ENCODE measurements at regions not wholly inside any gene's neighbourhood (a gene's known extent, or its start where the extent isn't known, plus 50 kb on each side); places are given as distances from the start of the nearest gene placed in this dataset.

DNA sequence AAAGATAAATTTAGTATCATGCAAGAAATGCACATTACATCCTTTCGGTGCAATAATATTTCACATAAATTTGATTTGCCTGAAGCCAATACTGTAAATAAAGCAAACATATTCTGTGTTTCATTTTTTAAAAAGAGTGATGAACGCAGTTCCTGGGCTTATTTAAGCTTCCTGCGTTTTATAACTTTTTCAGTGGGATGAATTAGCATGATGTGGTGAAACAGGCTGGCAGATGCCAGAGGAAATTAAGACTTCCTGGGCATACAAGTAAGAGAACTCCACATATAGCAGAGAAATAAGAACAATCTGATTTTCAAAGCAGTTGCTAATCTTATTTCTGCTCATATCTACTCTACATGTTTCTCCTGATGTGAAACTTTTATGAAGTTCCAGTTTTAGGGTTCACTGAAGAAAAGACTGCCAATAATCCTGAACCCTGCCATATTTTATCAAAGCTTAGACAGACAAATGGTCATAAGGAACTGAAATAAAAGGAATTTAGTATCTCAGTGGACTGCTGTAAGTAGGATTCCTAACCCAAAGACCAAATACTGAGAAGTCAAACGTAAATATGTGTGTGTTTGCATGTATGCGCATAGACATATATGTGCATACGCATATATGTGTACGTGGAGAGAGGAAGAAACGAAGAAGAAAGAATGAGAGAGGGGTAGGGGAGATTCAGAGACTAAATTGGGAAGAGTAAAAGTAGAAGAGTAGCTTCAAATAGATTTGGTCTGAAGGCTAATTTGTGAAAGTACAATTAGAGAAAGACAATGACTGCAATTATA is 628.6 kb upstream of the CCDC54 start:
- H3K4me1 Mint-ChIP-seq (ENCODE audit: low read depth, unreplicated experiment), result no peaks in the 10 kb centered on the region
- H3K27me3 Mint-ChIP-seq (ENCODE audit: unreplicated experiment), result peaks cover 2% of the 10 kb centered on the region
- TF ChIP-seq, protein P1, sequence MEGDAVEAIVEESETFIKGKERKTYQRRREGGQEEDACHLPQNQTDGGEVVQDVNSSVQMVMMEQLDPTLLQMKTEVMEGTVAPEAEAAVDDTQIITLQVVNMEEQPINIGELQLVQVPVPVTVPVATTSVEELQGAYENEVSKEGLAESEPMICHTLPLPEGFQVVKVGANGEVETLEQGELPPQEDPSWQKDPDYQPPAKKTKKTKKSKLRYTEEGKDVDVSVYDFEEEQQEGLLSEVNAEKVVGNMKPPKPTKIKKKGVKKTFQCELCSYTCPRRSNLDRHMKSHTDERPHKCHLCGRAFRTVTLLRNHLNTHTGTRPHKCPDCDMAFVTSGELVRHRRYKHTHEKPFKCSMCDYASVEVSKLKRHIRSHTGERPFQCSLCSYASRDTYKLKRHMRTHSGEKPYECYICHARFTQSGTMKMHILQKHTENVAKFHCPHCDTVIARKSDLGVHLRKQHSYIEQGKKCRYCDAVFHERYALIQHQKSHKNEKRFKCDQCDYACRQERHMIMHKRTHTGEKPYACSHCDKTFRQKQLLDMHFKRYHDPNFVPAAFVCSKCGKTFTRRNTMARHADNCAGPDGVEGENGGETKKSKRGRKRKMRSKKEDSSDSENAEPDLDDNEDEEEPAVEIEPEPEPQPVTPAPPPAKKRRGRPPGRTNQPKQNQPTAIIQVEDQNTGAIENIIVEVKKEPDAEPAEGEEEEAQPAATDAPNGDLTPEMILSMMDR (IDR thresholded peaks at IDR 0.05; ENCODE audit: partially characterized antibody, unreplicated experiment), result no peak
- no peak for DNase-seq
- H3K4me3 Mint-ChIP-seq (ENCODE audit: unreplicated experiment), result no peak overlapping the region
- no peak overlapping the region for H3K27ac Mint-ChIP-seq (ENCODE audit: unreplicated experiment)
- no peaks in the 10 kb centered on the region for H3K36me3 Mint-ChIP-seq (ENCODE audit: unreplicated experiment)
- no peaks in the 10 kb centered on the region for H3K9me3 Mint-ChIP-seq (ENCODE audit: unreplicated experiment)

DNA sequence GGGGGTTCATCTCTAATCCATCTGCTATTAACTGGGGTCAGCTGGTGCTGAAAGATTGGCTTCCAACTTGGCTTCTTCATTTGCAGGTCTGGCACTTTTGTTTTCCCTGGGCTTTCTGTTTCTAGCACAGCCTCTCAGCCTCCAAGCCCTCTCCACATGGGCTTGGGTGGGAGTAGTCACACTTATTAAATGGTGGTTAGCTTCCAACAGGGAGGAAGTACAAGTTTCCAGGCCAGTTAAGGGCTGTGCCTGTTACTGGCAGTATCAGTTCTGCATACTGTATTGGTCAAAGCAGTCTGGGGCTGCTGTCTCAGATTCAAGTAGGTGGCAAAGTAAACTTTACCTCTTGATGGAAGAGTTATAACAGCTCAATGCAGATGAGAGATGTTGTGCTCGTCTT is 627.1 kb upstream of the CCDC54 start:
- Mint-ChIP-seq H3K36me3 (ENCODE audit: unreplicated experiment) (peaks cover 4% of the 10 kb centered on the region), H3K9me3 (ENCODE audit: unreplicated experiment) (no peaks in the 10 kb centered on the region), H3K27ac (ENCODE audit: unreplicated experiment) (no peak overlapping the region), H3K4me3 (ENCODE audit: unreplicated experiment) (no peak overlapping the region), H3K27me3 (ENCODE audit: unreplicated experiment) (peaks cover 2% of the 10 kb centered on the region), H3K4me1 (ENCODE audit: low read depth, unreplicated experiment) (no peaks in the 10 kb centered on the region)
- DNase-seq, result no peak
- TF ChIP-seq, protein P1 (IDR thresholded peaks at IDR 0.05; ENCODE audit: partially characterized antibody, unreplicated experiment), result no peak

DNA sequence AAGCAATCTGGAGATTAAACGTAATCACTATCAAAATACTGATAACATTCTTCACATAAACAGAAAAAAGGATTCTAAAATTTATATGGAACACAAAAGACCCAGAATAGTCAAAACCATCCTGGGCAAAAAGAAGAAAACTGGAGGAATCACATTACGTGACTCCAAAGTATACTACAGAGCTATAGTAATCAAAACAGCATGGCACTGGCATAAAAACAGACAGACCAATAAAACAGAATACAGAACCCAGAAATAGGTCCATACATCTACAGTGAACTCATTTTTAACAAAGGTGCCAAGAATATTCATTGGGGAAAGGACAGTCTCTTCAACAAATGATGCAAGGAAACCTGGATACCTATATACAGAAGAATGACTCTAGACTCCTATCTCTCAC is 621.9 kb upstream of the CCDC54 start:
- no peaks in the 10 kb centered on the region for H3K9me3 Mint-ChIP-seq (ENCODE audit: unreplicated experiment)
- TF ChIP-seq, protein P1 (IDR thresholded peaks at IDR 0.05; ENCODE audit: partially characterized antibody, unreplicated experiment), result no peak
- no peak for DNase-seq
- H3K27me3 Mint-ChIP-seq (ENCODE audit: unreplicated experiment), result peaks cover 2% of the 10 kb centered on the region
- no peaks in the 10 kb centered on the region for H3K4me1 Mint-ChIP-seq (ENCODE audit: low read depth, unreplicated experiment)
- no peak overlapping the region for H3K27ac Mint-ChIP-seq (ENCODE audit: unreplicated experiment)
- no peak overlapping the region for H3K4me3 Mint-ChIP-seq (ENCODE audit: unreplicated experiment)
- H3K36me3 Mint-ChIP-seq (ENCODE audit: unreplicated experiment), result peaks cover 9% of the 10 kb centered on the region

DNA sequence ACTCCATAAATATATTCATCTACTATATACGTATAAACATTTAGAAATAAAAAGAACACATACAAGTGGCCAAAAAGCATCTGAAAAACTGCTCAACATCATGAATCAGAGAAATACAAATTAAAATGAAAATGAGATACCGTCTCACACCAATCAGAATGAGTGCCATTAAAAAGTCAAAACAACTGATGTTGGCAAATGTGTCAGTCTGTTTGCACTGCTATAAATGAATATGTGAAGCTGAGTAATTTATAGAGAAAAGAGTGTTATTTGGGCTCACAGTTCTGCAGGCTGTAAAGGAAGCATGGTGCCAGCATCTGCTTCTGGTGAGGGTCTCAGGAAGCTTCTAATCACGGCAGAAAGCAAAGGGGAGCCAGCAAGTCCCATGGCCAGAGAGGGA is 620.3 kb upstream of the CCDC54 start:
- TF ChIP-seq, protein P1 (IDR thresholded peaks at IDR 0.05; ENCODE audit: partially characterized antibody, unreplicated experiment), result no peak
- H3K4me3 Mint-ChIP-seq (ENCODE audit: unreplicated experiment), result no peak overlapping the region
- DNase-seq, result no peak
- no peaks in the 10 kb centered on the region for H3K9me3 Mint-ChIP-seq (ENCODE audit: unreplicated experiment)
- H3K27me3 Mint-ChIP-seq (ENCODE audit: unreplicated experiment), result peaks cover 2% of the 10 kb centered on the region
- no peaks in the 10 kb centered on the region for H3K4me1 Mint-ChIP-seq (ENCODE audit: low read depth, unreplicated experiment)
- H3K27ac Mint-ChIP-seq (ENCODE audit: unreplicated experiment), result no peak overlapping the region
- peaks cover 9% of the 10 kb centered on the region for H3K36me3 Mint-ChIP-seq (ENCODE audit: unreplicated experiment)

- no peak for DNase-seq
- Mint-ChIP-seq H3K4me3 (ENCODE audit: unreplicated experiment) (no peak overlapping the region), H3K27me3 (ENCODE audit: unreplicated experiment) (no peaks in the 10 kb centered on the region), H3K9me3 (ENCODE audit: unreplicated experiment) (no peaks in the 10 kb centered on the region), H3K36me3 (ENCODE audit: unreplicated experiment) (peaks cover 9% of the 10 kb centered on the region), H3K4me1 (ENCODE audit: low read depth, unreplicated experiment) (no peaks in the 10 kb centered on the region), H3K27ac (ENCODE audit: unreplicated experiment) (no peak overlapping the region)
- TF ChIP-seq, protein P1 (IDR thresholded peaks at IDR 0.05; ENCODE audit: partially characterized antibody, unreplicated experiment), result no peak
Observed at GRCh38 chr3:106758459-106758858, 618.8 kb upstream of the CCDC54 start.

Data from glutamatergic neuron (in vitro differentiated cells).